GM12875 (cell line): ENCODE measurements at regions not wholly inside any gene's neighbourhood (a gene's known extent, or its start where the extent isn't known, plus 50 kb on each side); places are given as distances from the start of the nearest gene placed in this dataset.

Experiments
- H3K4me3 ChIP-seq: one replicate; pipeline ENCODE4 v1.5.1; 2011; ENCODE audit warnings: low read depth, low read length, control low read depth
- TF ChIP-seq, protein P1 (sequence below): IDR thresholded peaks from 2 replicates; pipeline ENCODE4 v1.5.1; 2011; ENCODE audit warnings: low read depth, mild to moderate bottlenecking, control low read depth, inconsistent platforms, low read length, moderate library complexity, borderline replicate concordance; ENCODE audit not compliant: insufficient read depth

DNA sequence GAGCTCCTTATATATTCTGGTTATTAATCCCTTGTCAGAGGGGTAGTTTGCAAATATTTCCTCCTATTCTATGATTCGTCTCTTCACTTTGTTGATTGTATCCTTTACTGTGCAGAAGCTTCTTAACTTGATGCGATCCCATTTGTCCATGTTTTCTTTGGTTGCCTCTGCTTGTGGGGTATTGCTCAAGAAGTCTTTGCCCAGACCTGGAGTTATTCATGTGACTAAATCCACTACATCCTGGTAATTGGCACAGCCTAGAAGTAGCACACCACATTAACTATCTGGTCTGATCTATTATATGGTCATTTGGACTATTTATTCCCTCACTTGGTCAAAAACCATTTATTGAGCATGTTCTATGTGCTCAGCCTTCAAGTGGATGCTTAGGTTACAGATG, 164.8 kb upstream of the ATP11B start:
- TF ChIP-seq, protein P1, sequence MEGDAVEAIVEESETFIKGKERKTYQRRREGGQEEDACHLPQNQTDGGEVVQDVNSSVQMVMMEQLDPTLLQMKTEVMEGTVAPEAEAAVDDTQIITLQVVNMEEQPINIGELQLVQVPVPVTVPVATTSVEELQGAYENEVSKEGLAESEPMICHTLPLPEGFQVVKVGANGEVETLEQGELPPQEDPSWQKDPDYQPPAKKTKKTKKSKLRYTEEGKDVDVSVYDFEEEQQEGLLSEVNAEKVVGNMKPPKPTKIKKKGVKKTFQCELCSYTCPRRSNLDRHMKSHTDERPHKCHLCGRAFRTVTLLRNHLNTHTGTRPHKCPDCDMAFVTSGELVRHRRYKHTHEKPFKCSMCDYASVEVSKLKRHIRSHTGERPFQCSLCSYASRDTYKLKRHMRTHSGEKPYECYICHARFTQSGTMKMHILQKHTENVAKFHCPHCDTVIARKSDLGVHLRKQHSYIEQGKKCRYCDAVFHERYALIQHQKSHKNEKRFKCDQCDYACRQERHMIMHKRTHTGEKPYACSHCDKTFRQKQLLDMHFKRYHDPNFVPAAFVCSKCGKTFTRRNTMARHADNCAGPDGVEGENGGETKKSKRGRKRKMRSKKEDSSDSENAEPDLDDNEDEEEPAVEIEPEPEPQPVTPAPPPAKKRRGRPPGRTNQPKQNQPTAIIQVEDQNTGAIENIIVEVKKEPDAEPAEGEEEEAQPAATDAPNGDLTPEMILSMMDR = no peak
- no peak overlapping the region for H3K4me3 ChIP-seq

DNA sequence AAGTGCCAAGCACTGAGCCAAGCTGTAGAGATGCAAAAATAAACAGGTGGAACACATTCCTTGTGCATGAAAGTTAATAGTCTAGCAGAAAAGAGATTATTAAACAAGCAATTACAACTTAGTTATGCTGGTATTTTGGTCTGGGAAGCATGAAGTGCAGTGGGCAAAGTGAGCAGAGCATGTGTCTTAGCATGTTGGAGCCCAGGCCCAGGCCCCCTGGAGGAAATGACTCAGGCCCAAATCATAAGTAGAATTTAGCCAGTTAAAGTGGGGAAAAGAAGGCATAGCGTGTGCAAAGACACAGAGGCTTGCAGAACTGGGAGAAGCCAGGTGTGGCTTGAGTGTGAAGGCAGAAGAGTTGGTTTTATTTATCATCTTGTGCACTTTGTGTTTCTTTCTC, 163.8 kb upstream of the ATP11B start:
- TF ChIP-seq, protein P1 = no peak
- H3K4me3 ChIP-seq = no peak overlapping the region

DNA sequence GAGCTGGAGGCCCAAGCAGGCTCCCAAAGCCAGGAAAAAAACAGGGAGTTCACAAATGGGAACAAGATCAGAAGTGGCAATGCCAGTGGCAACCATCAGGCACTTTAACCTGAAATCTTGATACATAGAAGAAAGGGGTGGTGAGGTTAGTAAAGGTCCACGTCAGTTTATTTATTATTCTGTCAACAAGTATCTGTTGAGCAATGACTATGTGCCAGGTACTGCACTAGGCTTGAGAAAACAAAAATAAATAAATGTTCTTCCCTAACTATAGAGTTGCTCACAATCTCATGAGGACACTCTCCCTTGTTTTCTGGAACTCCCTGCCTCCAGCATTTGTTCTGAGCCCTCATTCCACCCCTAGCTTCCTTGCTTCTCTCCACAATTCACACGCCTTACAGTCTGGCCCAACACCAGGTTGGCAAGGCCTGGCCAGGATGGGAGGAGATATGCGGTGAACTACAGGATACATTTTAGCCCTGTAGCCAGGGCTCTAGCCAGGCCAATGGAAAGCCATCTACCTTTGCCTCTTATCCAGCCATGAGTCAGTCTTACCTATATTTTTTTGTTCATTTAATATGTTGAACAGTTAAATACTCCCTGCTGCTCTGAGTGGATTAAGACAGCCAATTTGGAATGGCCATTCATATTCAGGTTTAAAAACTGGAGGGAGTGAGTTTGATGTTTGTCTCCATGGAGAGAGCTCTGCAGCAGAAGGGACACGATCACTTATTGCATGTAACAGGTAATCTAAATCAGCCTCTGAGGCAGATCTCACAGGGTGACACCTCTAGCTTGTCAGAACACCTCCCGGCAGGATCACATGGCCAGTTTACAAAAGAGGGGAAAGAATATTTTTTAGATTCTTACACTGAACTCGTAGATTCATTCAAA, 161.9 kb upstream of the ATP11B start:
- TF ChIP-seq, protein P1 = no peak

DNA sequence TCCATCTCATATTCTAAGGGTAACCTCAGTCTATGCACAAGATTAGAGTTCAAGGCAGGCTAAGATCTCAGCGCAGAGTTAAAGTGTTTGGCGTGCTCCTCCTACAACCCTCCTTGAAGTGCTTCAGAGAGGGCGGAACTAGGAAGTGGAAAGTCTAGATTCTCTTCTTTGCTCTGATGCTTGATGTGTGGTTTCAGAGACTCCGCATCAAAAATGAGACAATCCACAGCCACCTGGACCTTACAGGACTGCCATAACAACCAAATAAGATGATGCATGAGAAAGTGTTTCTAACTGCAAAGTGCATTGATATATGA, 161.3 kb upstream of the ATP11B start:
- TF ChIP-seq, protein P1 = no peak
- H3K4me3 ChIP-seq = no peak overlapping the region

More for the DNA sequence above, 161.9 kb upstream of the ATP11B start:
- no peak overlapping the region for H3K4me3 ChIP-seq

DNA sequence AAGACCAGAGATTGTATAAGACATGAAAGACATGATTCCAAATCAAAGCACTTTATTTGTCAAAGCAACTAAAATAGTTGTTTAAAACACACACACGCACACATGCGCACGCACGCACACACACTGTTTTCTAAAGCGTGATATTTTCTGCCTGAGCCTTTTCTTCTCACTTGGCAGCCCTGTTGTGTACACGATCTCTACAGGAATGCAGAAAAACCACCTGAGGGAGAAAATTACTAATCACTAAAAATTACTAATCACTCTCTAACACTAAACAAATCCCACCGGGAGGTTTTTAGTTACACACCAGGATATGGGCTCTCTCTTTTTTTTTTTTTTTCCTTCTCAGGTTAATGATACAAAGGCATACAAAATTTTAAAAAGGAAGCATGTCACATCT, 160.1 kb upstream of the ATP11B start:
- TF ChIP-seq, protein P1 = no peak
- no peak overlapping the region for H3K4me3 ChIP-seq

DNA sequence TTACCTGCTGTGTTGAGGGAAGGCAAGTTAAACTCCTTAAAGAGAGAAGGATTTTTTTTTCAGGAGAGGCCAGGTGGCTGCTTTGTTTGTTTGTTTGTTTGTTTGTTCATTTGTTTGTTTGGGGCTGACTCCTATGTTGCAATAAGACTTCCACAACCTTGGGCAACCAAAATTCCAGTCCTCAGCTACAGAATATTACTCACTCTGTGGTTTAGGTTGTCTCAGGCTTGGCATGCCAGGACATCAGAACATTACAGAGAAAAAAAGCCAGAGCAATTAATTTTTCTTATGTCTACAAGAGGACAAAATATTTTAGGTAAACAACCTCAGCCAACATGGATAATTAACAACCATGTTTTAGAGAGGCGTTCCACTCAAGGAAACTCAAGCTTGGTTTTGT, 156.7 kb upstream of the ATP11B start:
- TF ChIP-seq, protein P1 = no peak
- H3K4me3 ChIP-seq = no peak overlapping the region
